HEK293 (cell line): ENCODE measurements at regions not wholly inside any gene's neighbourhood (a gene's known extent, or its start where the extent isn't known, plus 50 kb on each side); places are given as distances from the start of the nearest gene placed in this dataset.
"Not testable (repeated sequence)": the region's sequence is repeated elsewhere in the genome, so short reads cannot be mapped to it uniquely, and the experiment has no call there.

ENCODE experiments used
- CTCF ChIA-PET: fragments of 350-600 bp; formaldehyde crosslinking; extraction: SDS; loops from one replicate; lab custom pipeline; 2021; ENCODE audit warnings: antibody characterized with exemption; lab: Yijun Ruan, JAX
- POLR2A ChIA-PET: fragments of 300-600 bp; formaldehyde crosslinking; extraction: SDS; loops from one replicate; lab custom pipeline; 2020; ENCODE audit warnings: antibody characterized with exemption, inconsistent platforms; lab: Yijun Ruan, JAX
- H3K27ac ChIP-seq: fragments of 200-500 bp; sonication (Bioruptor generic); 2 replicates; pipeline ENCODE4 v1.5.1; 2014; ENCODE audit warnings: low read depth, low read length, control low read depth, inconsistent platforms; ENCODE audit errors: extremely low read depth
- H3K36me3 ChIP-seq, 2 experiments: fragments of 200-500 bp in 1 of 2; sonication (Bioruptor generic) in 1 of 2; 1 replicate in 1 of 2; 2 replicates in 1 of 2; pipeline ENCODE4 v1.5.1; 2014 to 2017; ENCODE audit warnings: inconsistent platforms in 2 of 2, low read length in 2 of 2; ENCODE audit not compliant: control insufficient read depth in 2 of 2, insufficient read depth in 1 of 2
- H3K4me1 ChIP-seq: fragments of 200-500 bp; sonication (Bioruptor generic); 2 replicates; pipeline ENCODE4 v1.5.1; 2014; ENCODE audit warnings: mild to moderate bottlenecking, low read length, inconsistent platforms; ENCODE audit not compliant: control insufficient read depth, insufficient read depth
- H3K4me3 ChIP-seq: 2 replicates; pipeline ENCODE4 v1.5.1; 2011; ENCODE audit warnings: low read depth, mild to moderate bottlenecking, control low read depth, low read length, moderate library complexity
- H3K9me3 ChIP-seq: fragments of 200-500 bp; sonication (Bioruptor generic); 2 replicates; pipeline ENCODE4 v1.5.1; 2014; ENCODE audit warnings: low read depth, low read length, inconsistent platforms; ENCODE audit not compliant: control insufficient read depth, insufficient read depth

DNA sequence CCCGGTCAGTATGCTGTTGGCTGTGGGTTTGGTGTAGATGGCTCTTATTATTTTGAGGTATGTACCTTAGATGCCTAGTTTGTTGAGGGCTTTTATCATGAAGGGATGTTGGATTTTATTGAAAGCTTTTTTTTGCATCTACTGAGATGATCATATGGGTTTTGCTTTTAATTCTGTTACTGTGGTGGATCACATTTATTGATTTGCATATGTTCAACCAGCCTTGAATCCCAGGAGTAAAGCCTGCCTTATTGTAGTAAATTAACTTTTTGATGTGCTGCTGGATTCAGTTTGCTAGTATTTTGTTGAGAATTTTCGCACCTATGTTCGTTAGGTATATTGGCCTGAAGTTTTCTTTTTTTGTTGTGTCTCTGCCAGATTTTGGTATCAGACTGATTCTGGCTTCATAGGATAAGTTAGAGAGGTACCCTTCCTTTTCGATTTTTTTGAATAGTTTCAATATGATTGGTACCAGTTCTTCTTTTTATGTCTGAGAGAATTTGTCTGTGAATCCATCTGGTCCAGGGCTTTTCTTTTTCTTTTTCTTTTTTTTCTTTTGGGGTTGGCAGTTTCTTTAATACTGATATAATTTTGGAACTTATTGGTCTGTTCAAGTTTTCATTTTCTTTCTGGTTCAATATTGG lies 301.6 kb downstream of the SPATA31A1 start:
- POLR2A ChIA-PET, H3K36me3 ChIP-seq, CTCF ChIA-PET, H3K4me1 ChIP-seq, H3K27ac ChIP-seq, H3K9me3 ChIP-seq, H3K4me3 ChIP-seq: not testable (repeated sequence)

DNA sequence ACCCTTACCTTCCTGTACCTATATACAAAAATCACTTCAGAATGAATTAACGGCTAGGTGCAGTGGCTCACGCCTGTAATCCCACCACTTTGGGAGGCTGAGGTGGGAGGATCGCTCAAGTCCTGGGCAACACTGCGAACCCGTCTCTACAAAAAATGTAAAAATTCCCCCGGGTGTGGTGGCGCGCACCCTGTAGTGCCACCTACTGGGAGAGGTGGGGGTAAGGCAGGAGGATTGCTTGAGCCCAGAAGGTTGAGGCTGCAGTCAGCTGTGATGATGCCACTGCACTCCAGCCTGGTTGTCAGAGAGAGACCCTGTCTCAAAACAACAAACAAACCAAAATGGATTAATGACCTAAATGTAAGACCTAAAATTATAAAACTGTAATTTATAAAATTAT lies 307.6 kb downstream of the SPATA31A1 start:
- H3K36me3 ChIP-seq, H3K9me3 ChIP-seq, POLR2A ChIA-PET, H3K4me1 ChIP-seq, H3K4me3 ChIP-seq, H3K27ac ChIP-seq, CTCF ChIA-PET: not testable (repeated sequence)

DNA sequence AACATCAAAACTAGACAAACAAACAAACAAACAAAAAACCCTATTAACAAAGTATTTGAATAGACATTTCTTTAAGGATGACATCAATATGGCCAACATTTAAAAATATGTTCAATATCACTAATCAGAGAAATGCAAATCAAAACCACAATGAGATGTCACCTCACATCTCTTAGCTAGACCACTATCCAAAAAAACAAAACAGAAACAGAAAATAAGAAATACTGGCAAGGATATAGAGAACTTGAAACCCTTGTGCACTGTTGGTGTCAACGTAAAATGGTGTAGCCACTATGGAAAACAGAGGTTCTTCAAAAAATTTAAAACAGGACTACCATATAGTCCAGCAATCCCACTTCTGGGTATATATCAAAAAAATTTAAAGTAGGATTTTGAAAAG lies 308.2 kb downstream of the SPATA31A1 start:
- H3K27ac ChIP-seq, CTCF ChIA-PET, H3K36me3 ChIP-seq, POLR2A ChIA-PET, H3K4me3 ChIP-seq, H3K4me1 ChIP-seq, H3K9me3 ChIP-seq: not testable (repeated sequence)

DNA sequence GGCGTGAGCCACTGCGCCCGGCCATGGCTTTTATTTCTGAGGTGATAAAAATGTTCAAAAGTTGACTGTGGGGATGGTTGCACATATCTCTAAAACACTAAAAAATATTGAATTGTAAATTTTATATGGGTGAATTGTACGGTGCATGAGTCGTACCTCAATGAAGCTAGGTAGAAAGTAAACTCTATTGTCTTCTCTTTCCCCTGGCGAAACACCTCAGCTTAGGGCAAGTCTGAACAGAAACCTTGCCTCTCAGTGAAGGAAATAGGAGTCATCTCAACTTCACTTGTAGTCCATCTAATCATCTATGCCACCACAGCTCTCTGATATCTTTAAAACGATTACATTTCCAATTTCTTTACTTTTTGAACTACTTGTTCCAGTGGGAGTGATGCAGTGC lies 309.6 kb downstream of the SPATA31A1 start:
- H3K4me1 ChIP-seq, POLR2A ChIA-PET, H3K9me3 ChIP-seq, H3K36me3 ChIP-seq, H3K27ac ChIP-seq, H3K4me3 ChIP-seq, CTCF ChIA-PET: not testable (repeated sequence)

DNA sequence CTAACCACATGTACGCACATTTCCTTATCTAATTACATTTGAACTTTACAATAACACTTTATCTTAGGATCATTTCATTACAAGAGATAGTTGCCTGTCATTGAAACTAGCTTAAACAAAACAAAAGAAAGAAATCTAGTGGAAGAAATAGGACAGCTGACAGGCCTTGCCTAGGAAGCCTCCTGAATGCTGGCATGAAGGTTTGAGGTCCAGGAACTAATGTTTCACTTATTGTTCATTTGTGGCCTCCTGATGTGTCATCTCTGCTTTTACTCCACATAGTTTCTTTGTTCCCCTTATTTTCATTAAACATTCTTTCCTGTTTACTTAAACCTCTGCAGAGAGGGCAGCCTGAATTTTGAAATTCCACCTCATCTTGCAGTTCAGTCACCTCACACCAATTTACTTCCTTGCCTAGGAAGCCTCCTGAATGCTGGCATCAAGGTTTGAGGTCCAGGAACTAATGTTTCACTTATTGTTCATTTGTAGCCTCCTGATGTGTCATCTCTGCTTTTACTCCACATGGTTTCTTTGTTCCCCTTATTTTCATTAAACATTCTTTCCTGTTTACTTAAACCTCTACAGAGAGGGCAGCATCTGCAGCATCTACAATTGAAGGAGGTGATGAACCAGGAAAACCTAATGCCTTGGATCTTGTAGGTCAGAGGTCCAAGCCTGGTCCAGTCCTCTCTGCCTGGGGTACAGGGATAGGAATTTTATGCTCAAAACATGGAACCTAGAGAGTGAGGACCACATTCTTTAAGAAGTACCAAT lies 319.2 kb downstream of the SPATA31A1 start:
- H3K36me3 ChIP-seq, POLR2A ChIA-PET, H3K4me3 ChIP-seq, CTCF ChIA-PET, H3K4me1 ChIP-seq, H3K27ac ChIP-seq, H3K9me3 ChIP-seq: not testable (repeated sequence)

DNA sequence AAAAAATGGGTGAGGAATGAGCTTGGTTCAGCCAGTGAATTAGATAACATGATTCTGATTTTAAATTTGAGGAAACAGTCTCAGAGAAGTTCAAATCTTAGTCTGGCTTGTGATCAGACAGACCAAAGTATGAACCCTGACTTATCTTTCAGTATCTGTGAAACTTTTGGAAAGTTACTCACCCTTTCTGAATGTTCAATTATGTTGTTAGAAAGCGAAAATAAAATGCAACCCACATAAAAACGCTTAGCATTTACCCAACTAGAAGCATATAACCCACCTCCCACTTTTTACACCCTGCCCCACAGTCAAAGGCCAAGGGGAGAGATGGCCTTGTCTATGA lies 319.7 kb downstream of the SPATA31A1 start:
- POLR2A ChIA-PET, H3K36me3 ChIP-seq, H3K27ac ChIP-seq, CTCF ChIA-PET, H3K4me3 ChIP-seq, H3K9me3 ChIP-seq, H3K4me1 ChIP-seq: not testable (repeated sequence)

DNA sequence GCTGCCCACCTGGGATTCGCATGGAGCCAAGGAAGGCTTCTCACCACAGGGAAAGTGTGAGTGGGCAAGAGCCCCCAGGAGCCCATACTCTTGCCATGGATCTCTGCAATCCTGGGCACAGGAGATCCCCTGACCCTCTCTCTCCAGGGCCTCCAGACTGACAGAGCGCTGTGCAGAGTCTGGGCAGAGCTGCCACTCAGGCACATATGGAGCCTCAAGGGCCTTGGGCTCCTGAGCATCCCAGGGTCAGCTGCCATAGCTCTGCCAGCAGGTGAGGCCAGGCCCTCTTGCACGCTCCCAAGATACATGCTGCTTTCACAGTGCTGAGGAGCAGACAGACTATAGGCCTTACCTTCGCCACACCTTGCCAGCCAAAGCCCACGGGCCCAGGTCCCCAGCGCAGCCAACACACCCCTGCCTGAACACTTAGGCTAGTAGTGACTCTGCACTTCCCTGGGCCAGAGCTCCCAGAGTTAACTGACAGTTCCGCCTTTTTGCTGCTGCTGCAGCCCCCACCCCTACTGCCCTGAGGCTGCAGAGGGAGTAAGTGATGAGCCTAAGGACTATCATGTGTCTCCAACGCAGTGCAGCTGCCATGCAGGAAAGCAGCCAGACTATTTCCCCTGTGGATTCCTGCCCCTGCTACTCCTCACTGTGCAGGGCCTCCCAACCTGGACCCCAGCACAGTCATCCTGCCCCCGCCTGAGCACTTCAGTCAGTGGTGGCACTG lies 323.2 kb downstream of the SPATA31A1 start:
- H3K9me3 ChIP-seq, H3K36me3 ChIP-seq, CTCF ChIA-PET, POLR2A ChIA-PET, H3K27ac ChIP-seq, H3K4me3 ChIP-seq, H3K4me1 ChIP-seq: not testable (repeated sequence)

DNA sequence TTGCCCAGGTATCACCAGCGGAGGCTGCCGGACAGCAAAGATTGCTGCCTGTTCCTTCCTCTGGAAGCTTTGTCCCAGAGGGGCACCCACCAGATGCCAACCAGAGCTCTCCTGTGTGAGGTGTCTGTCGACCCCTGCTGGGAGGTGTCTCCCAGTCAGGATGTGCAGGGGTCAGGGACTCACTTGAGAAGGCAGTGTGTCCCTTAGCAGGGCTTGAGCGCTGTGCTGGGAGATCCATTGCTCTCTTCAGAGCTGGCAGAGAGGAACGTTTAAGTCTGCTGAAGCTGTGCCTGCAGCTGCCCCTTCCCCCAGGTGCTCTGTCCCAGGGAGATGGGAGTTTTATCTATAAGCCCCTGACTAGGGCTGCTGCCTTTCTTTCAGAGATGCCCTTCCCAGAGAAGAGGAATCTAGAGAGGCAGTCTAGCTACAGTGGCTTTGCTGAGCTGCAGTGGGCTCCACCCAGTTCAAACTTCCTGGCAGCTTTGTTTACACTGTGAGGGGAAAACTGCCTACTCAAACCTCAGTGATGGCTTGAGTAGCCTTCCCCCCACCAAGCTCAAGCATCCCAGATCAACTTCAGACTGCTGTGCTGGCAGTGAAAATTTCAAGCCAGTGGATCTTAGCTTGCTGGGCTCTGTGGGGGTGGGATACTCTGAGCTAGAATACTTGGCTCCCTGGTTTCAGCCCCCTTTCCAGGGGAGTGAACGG lies 325.4 kb downstream of the SPATA31A1 start:
- H3K27ac ChIP-seq, POLR2A ChIA-PET, CTCF ChIA-PET, H3K4me1 ChIP-seq, H3K4me3 ChIP-seq, H3K9me3 ChIP-seq, H3K36me3 ChIP-seq: not testable (repeated sequence)

DNA sequence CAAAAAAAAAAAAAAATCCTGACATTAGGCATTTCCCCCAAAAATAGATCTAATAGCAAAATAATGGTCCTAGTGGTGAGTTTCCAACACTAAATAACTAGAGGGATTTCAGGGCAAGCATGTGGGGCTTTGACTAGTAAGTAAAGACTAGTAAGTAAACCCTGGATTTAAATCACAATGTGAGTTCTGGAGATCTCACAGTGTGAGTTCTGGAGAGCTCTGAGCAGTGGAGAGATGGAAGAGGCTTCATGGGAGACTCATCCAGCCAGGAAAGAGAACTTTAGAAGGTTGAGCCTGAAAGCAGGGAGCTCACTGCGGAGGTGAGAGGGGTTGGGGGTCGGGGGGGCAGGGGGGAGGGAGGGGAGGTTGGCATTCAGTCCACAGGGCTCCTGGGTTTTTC lies 373.4 kb downstream of the SPATA31A1 start:
- POLR2A ChIA-PET, H3K4me3 ChIP-seq, H3K27ac ChIP-seq, CTCF ChIA-PET, H3K4me1 ChIP-seq, H3K9me3 ChIP-seq, H3K36me3 ChIP-seq: not testable (repeated sequence)

DNA sequence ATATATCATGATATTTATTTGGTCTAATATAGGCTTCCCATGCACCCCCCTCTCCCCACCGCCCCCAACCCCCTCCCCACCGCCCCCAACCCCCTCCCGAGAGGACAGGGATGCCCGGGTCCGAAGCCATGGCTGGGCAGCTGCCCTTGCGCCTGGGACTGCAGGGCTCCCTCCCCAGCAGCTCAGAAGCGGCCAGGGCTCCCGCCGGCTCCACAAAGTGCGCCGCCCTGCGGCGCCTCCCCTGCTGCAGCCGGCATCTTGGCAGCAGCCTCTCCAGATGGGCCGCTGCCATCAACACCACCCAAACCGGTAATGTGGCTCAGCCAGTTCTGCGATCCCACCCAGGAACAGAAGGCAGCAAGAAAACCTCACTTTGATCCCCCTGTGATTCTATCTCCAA lies 389.4 kb downstream of the SPATA31A1 start:
- H3K27ac ChIP-seq, POLR2A ChIA-PET, H3K4me1 ChIP-seq, H3K9me3 ChIP-seq, CTCF ChIA-PET, H3K4me3 ChIP-seq, H3K36me3 ChIP-seq: not testable (repeated sequence)

DNA sequence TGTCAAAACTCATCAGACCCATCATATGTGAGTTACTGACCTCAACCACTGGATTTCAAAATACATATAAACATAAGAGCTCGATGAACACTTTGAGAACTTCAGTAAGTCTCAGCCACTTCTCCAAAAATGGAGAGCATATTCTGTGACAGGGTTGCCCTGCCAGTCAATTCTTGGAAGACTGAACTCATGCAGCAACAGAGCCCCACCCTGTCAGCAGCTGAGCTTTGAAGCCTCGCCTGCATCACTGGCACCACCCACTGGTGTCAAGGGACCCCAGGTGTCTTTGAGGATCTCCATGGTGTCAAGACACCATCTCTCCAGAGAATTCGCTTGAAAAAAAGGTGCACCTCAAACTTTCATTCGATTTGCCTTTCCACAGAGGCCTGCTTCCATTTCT lies 420.1 kb downstream of the SPATA31A1 start:
- H3K36me3 ChIP-seq, CTCF ChIA-PET, H3K27ac ChIP-seq, H3K4me1 ChIP-seq, POLR2A ChIA-PET, H3K9me3 ChIP-seq, H3K4me3 ChIP-seq: not testable (repeated sequence)
